Spleen (tissue), 11 donors: ENCODE measurements at regions not wholly inside any gene's neighbourhood (a gene's known extent, or its start where the extent isn't known, plus 50 kb on each side); places are given as distances from the start of the nearest gene placed in this dataset.

ENCODE experiments used
- DNase-seq: peaks from one replicate; pipeline ENCODE4 v3.0.0-alpha.2; 2020
- H3K27ac ChIP-seq, 8 donors: fragments of 200-600 bp; sonication (generic) in 7 of 8; 1 replicate in 4 of 8; 2 replicates in 4 of 8; pipeline versions ENCODE4 v1.5.0 to v1.8.0; 2016 to 2021; ENCODE audit warnings: inconsistent platforms in 4 of 8, mild to moderate bottlenecking in 4 of 8, moderate library complexity in 1 of 8
- H3K27me3 ChIP-seq, 7 donors: fragments of 200-600 bp; sonication (generic) in 6 of 7; replicated peaks in 1 of 7; 1 replicate in 4 of 7; 2 replicates in 3 of 7; pipeline versions ENCODE4 v1.5.0 to v1.8.0; 2016 to 2021; ENCODE audit warnings: inconsistent platforms in 3 of 7, mild to moderate bottlenecking in 1 of 7
- H3K36me3 ChIP-seq, 6 donors: fragments of 200-600 bp; sonication (generic) in 5 of 6; 1 replicate in 4 of 6; 2 replicates in 2 of 6; pipeline versions ENCODE4 v1.5.0 to v1.8.0; 2016 to 2021; ENCODE audit warnings: inconsistent platforms in 2 of 6
- H3K4me1 ChIP-seq, 6 donors: fragments of 200-600 bp; sonication (generic) in 5 of 6; 1 replicate in 3 of 6; 2 replicates in 3 of 6; pipeline versions ENCODE4 v1.5.0 to v1.8.0; 2016 to 2021; ENCODE audit warnings: inconsistent platforms in 3 of 6
- H3K4me3 ChIP-seq, 8 donors: fragments of 200-600 bp; sonication (generic) in 7 of 8; 1 replicate in 4 of 8; 2 replicates in 4 of 8; pipeline versions ENCODE4 v1.5.0 to v1.8.0; 2016 to 2021; ENCODE audit warnings: inconsistent platforms in 4 of 8, mild to moderate bottlenecking in 4 of 8, moderate library complexity in 2 of 8
- H3K9me3 ChIP-seq, 8 donors: fragments of 200-600 bp; sonication (generic) in 7 of 8; 1 replicate in 4 of 8; 2 replicates in 4 of 8; pipeline versions ENCODE4 v1.5.0 to v1.8.0; 2016 to 2021; ENCODE audit warnings: inconsistent platforms in 4 of 8
- CTCF ChIP-seq, 11 experiments: fragments of 200-600 bp in 7 of 11; fragments of 450-650 bp in 4 of 11; sonication (generic) in 4 of 11; IDR thresholded peaks in 8 of 11; conservative IDR thresholded peaks in 3 of 11; 1 replicate in 7 of 11; 2 replicates in 4 of 11; pipeline versions ENCODE4 v1.4.0 to v1.8.0; 2016 to 2021; ENCODE audit warnings: antibody characterized with exemption in 11 of 11, inconsistent platforms in 4 of 11, mild to moderate bottlenecking in 1 of 11
- POLR2A ChIP-seq, 3 donors: fragments of 450-650 bp; IDR thresholded peaks; one replicate each; pipeline ENCODE4 v1.5.1; 2017; ENCODE audit warnings: antibody characterized with exemption in 3 of 3, mild to moderate bottlenecking in 1 of 3
- POLR2AphosphoS5 ChIP-seq, 3 donors: sonication (generic); formaldehyde crosslinking; IDR thresholded peaks; one replicate each; pipeline ENCODE4 v1.5.1; 2017; ENCODE audit warnings: antibody characterized with exemption in 3 of 3
- WGBS, 5 donors: extraction: QIAGEN DNeasy Blood & Tissue Kit in 3 of 5; methylation state at CpG; one replicate each; pipeline versions ENCODE4 v1.1.5 to v1.1.7; 2013 to 2018; 5-methylcytosine and 5-hydroxymethylcytosine counted together
- intact Hi-C: fragments of 100-400 bp; cut with DNase I; formaldehyde crosslinking; loops from one replicate; pipeline ENCODE4 v1.15.0; 2023; ENCODE audit warnings: low total_unique reads
- donor health status: healthy with polysubstance abuse.
- donor health status: DM: no; HTN: no; CAD: no; lungs with moderate emphysema.
- donor health status: DM: no; HTN: no; CAD: no.
- donor health status: Bipolar disorder and iron deficiency.
- donor health status: healthy.
- donor health status: DM: no; HTN: no; CAD: no.
- donor health status: DM: yes; HTN: yes; CAD: no.

GRCh38 chr1:70812442-70813109, 235.0 kb downstream of the PTGER3 start:
- H3K27me3 ChIP-seq, result no peaks in the 10 kb centered on the region
- 87 to 95% (median 90%) methylated on average over 5 of the region's 5 CpGs for WGBS, 5 donors
- H3K27ac ChIP-seq, result no peak overlapping the region
- TF ChIP-seq POLR2A (IDR thresholded peaks at IDR 0.05) (no peak), CTCF (IDR thresholded peaks at IDR 0.05 in 8 of 11, conservative IDR thresholded peaks at IDR 0.05 in 3 of 11) (no peak), POLR2AphosphoS5 (IDR thresholded peaks at IDR 0.05) (no peak)
- H3K4me3 ChIP-seq, result no peak overlapping the region
- intact Hi-C loops, result no loop called here
- H3K4me1 ChIP-seq, result no peaks in the 10 kb centered on the region
- DNase-seq, result no peak
- H3K36me3 ChIP-seq, result no peaks in the 10 kb centered on the region
- no peaks in the 10 kb centered on the region for H3K9me3 ChIP-seq

GRCh38 chr1:70818401-70818800, 229.2 kb downstream of the PTGER3 start:
- no peaks in the 10 kb centered on the region for H3K36me3 ChIP-seq
- intact Hi-C loops, result no loop called here
- H3K27me3 ChIP-seq, result no peaks in the 10 kb centered on the region
- TF ChIP-seq POLR2AphosphoS5 (IDR thresholded peaks at IDR 0.05) (no peak), POLR2A (IDR thresholded peaks at IDR 0.05) (no peak), CTCF (IDR thresholded peaks at IDR 0.05 in 8 of 11, conservative IDR thresholded peaks at IDR 0.05 in 3 of 11) (no peak)
- H3K4me3 ChIP-seq, result no peak overlapping the region
- no peak overlapping the region for H3K27ac ChIP-seq
- no peak for DNase-seq
- no peaks in the 10 kb centered on the region for H3K9me3 ChIP-seq
- no peaks in the 10 kb centered on the region for H3K4me1 ChIP-seq
- 32 to 54% (median 43%) methylated on average over 2 of the region's 2 CpGs for WGBS, 5 donors

- Histone ChIP-seq H3K27ac (no peak overlapping the region), H3K4me1 (no peaks in the 10 kb centered on the region), H3K4me3 (no peak overlapping the region), H3K9me3 (no peaks in the 10 kb centered on the region), H3K36me3 (no peaks in the 10 kb centered on the region), H3K27me3 (no peaks in the 10 kb centered on the region)
- TF ChIP-seq CTCF (IDR thresholded peaks at IDR 0.05 in 8 of 11, conservative IDR thresholded peaks at IDR 0.05 in 3 of 11), result no peak
- TF ChIP-seq POLR2AphosphoS5 (IDR thresholded peaks at IDR 0.05), result no peak
- TF ChIP-seq POLR2A (IDR thresholded peaks at IDR 0.05), result no peak
- intact Hi-C loops, result no loop called here
- 80 to 88% (median 85%) methylated on average over 2 of the region's 2 CpGs for WGBS, 5 donors
- DNase-seq, result no peak
Observed at GRCh38 chr1:70819231-70819630, 228.4 kb downstream of the PTGER3 start.

GRCh38 chr1:70819785-70820184, 227.8 kb downstream of the PTGER3 start:
- H3K27ac ChIP-seq, result no peak overlapping the region
- no peak for TF ChIP-seq POLR2AphosphoS5 (IDR thresholded peaks at IDR 0.05)
- no peak for TF ChIP-seq POLR2A (IDR thresholded peaks at IDR 0.05)
- no peak for TF ChIP-seq CTCF (IDR thresholded peaks at IDR 0.05 in 8 of 11, conservative IDR thresholded peaks at IDR 0.05 in 3 of 11)
- no peak overlapping the region for H3K4me3 ChIP-seq
- H3K27me3 ChIP-seq, result no peaks in the 10 kb centered on the region
- no peaks in the 10 kb centered on the region for H3K4me1 ChIP-seq
- no peaks in the 10 kb centered on the region for H3K36me3 ChIP-seq
- intact Hi-C loops, result no loop called here
- no peak for DNase-seq
- no peaks in the 10 kb centered on the region for H3K9me3 ChIP-seq
